Ecto neural progenitor cell (in vitro differentiated cells): ENCODE measurements at regions not wholly inside any gene's neighbourhood (a gene's known extent, or its start where the extent isn't known, plus 50 kb on each side); places are given as distances from the start of the nearest gene placed in this dataset.
A peak's percentile ranks its signal among the peaks of the same experiment; 100 is the strongest.
"Not testable (repeated sequence)": the region's sequence is repeated elsewhere in the genome, so short reads cannot be mapped to it uniquely, and the experiment has no call there.

Experiments used
- DNase-seq: peaks from one replicate; pipeline ENCODE4 v3.0.0-alpha.2; 2018; ENCODE audit warnings: low spot score

- not testable (repeated sequence) for DNase-seq
These were observed 297.4 kb downstream of the CACNA1B start for GRCh38 chr9:138174954-138175353.

GRCh38 chr9:138175354-138175753 lies 297.8 kb downstream of the CACNA1B start:
- not testable (repeated sequence) for DNase-seq

- DNase-seq = not testable (repeated sequence)
These were observed 299.5 kb downstream of the CACNA1B start for GRCh38 chr9:138177091-138177490.

GRCh38 chr9:138179003-138179402 lies 301.4 kb downstream of the CACNA1B start:
- not testable (repeated sequence) for DNase-seq

- DNase-seq = not testable (repeated sequence)
These were observed 302.1 kb downstream of the CACNA1B start for GRCh38 chr9:138179671-138180070.

GRCh38 chr9:138181963-138182362 lies 304.4 kb downstream of the CACNA1B start:
- not testable (repeated sequence) for DNase-seq

GRCh38 chr9:138197156-138197555 lies 319.6 kb downstream of the CACNA1B start:
- peak; percentile 18 for DNase-seq

- DNase-seq = peak; percentile 12
These were observed 321.4 kb downstream of the CACNA1B start for GRCh38 chr9:138198963-138199362.

- DNase-seq = not testable (repeated sequence)
These were observed 322.3 kb downstream of the CACNA1B start for GRCh38 chr9:138199917-138200316.

- DNase-seq = peak; percentile 18
These were observed 323.0 kb downstream of the CACNA1B start for GRCh38 chr9:138200481-138201142.

- DNase-seq = peak; percentile 26
These were observed 323.7 kb downstream of the CACNA1B start for GRCh38 chr9:138201167-138201889.

GRCh38 chr9:138202043-138202442 lies 324.5 kb downstream of the CACNA1B start:
- peak; percentile 39 for DNase-seq

GRCh38 chr9:138203304-138203703 lies 325.7 kb downstream of the CACNA1B start:
- not testable (repeated sequence) for DNase-seq

- not testable (repeated sequence) for DNase-seq
These were observed 326.3 kb downstream of the CACNA1B start for GRCh38 chr9:138203872-138204271.

GRCh38 chr9:138206108-138206507 lies 328.5 kb downstream of the CACNA1B start:
- DNase-seq = peak; percentile 21

- DNase-seq = peak; percentile 10
These were observed 330.0 kb downstream of the CACNA1B start for GRCh38 chr9:138207300-138208179.

- DNase-seq = peak; percentile 10
These were observed 331.6 kb downstream of the CACNA1B start for GRCh38 chr9:138209071-138209644.

- DNase-seq = peak; percentile 11
These were observed 332.9 kb downstream of the CACNA1B start for GRCh38 chr9:138210388-138210986.

GRCh38 chr9:138211070-138211469 lies 333.5 kb downstream of the CACNA1B start:
- DNase-seq = not testable (repeated sequence)

GRCh38 chr9:138211544-138212219 lies 334.1 kb downstream of the CACNA1B start:
- peak; percentile 60 for DNase-seq

- peak; percentile 10 for DNase-seq
These were observed 335.2 kb downstream of the CACNA1B start for GRCh38 chr9:138212811-138213210.
